Activated CD8-positive, alpha-beta T cell treated with anti-CD3 and anti-CD28 coated beads for 36 hours (primary cell): ENCODE measurements at regions not wholly inside any gene's neighbourhood (a gene's known extent, or its start where the extent isn't known, plus 50 kb on each side); places are given as distances from the start of the nearest gene placed in this dataset.

Source experiments
- ATAC-seq: fragments of 200-7000 bp; cut with Tn5 transposase; one replicate; pipeline ENCODE4 v1.10.0; 2021; ENCODE audit warnings: mild to moderate bottlenecking, moderate library complexity
- CTCF ChIA-PET: fragments of 350-600 bp; sonication (Branson Sonifier 250); formaldehyde crosslinking; loops from one replicate; lab custom pipeline; 2021; ENCODE audit warnings: antibody characterized with exemption; lab: Charles Lee
- POLR2A ChIA-PET: fragments of 350-600 bp; sonication (Branson Sonifier 250); formaldehyde crosslinking; loops from one replicate; lab custom pipeline; 2021; ENCODE audit warnings: antibody characterized with exemption; lab: Charles Lee
- DNase-seq: peaks from one replicate; pipeline ENCODE4 v3.0.0-alpha.2; 2020
- H3K27ac Mint-ChIP-seq: one replicate; pipeline ENCODE4 v1.8.0; 2021; ENCODE audit warnings: mild to moderate bottlenecking, mixed read lengths
- H3K27me3 Mint-ChIP-seq: one replicate; pipeline ENCODE4 v1.8.0; 2021; ENCODE audit warnings: mixed read lengths
- H3K36me3 Mint-ChIP-seq: one replicate; pipeline ENCODE4 v1.8.0; 2021; ENCODE audit warnings: low read depth, mixed read lengths
- H3K4me1 Mint-ChIP-seq: one replicate; pipeline ENCODE4 v1.8.0; 2021; ENCODE audit warnings: low read depth, mixed read lengths
- H3K4me3 Mint-ChIP-seq: one replicate; pipeline ENCODE4 v1.8.0; 2021; ENCODE audit warnings: mild to moderate bottlenecking, moderate library complexity, mixed read lengths
- H3K9me3 Mint-ChIP-seq: one replicate; pipeline ENCODE4 v1.8.0; 2021; ENCODE audit warnings: mixed read lengths
- intact Hi-C: fragments of 100-400 bp; cut with micrococcal nuclease; formaldehyde crosslinking; loops from one replicate; pipeline ENCODE4 v1.10.0; 2022
- TF ChIP-seq, protein P1 (sequence below): fragments of 200-600 bp; IDR thresholded peaks from one replicate; pipeline ENCODE4 v1.8.0; 2022; ENCODE audit warnings: antibody characterized with exemption, mild to moderate bottlenecking

DNA sequence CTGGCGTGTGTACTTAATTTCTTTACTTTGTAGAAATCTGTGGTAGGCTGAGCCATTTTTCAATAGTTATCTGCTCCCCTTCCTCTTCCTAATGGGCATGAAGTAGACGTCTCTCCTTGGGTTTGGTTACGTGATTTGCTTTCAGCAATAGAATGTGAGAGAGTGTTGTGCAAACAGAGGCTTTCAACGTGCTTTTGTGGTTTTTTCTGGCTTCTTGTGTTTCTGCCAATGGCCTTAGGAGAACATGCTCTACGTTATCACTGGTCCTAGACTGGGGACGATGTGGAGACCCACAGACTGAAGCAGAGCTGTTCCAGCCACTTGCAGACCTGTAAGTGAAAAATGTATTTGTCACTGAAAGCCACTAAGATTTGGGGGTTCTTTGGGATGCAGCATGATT, 107.2 kb upstream of the NPTX2 start:
- Mint-ChIP-seq H3K4me1 (no peaks in the 10 kb centered on the region), H3K36me3 (no peaks in the 10 kb centered on the region), H3K27ac (no peak overlapping the region), H3K4me3 (no peak overlapping the region), H3K27me3 (peaks cover 8% of the 10 kb centered on the region), H3K9me3 (no peaks in the 10 kb centered on the region)
- DNase-seq (no peak), ATAC-seq (no peak)
- TF ChIP-seq, protein P1, sequence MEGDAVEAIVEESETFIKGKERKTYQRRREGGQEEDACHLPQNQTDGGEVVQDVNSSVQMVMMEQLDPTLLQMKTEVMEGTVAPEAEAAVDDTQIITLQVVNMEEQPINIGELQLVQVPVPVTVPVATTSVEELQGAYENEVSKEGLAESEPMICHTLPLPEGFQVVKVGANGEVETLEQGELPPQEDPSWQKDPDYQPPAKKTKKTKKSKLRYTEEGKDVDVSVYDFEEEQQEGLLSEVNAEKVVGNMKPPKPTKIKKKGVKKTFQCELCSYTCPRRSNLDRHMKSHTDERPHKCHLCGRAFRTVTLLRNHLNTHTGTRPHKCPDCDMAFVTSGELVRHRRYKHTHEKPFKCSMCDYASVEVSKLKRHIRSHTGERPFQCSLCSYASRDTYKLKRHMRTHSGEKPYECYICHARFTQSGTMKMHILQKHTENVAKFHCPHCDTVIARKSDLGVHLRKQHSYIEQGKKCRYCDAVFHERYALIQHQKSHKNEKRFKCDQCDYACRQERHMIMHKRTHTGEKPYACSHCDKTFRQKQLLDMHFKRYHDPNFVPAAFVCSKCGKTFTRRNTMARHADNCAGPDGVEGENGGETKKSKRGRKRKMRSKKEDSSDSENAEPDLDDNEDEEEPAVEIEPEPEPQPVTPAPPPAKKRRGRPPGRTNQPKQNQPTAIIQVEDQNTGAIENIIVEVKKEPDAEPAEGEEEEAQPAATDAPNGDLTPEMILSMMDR: no peak
- ChIA-PET POLR2A (no interaction called here), CTCF (no interaction called here)
- intact Hi-C loops: no loop called here

DNA sequence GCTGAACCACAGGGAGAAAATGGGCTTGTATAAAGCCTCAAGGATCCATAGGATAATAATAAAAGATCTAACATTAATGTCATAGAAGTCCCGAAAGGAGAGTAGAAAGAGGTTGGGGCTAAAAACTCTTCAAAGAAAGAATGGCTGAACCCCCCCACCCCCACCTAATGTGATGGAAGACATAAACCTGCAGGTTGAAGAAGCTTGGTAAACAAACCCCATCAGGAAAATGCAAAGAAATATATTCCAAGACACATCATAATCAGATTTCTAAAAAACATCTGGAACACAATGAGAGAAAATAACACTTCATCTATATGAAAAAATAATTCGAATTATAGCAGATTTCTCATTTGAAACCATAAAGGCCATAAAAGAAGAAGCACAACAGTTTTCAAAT, 105.6 kb upstream of the BAIAP2L1 start:
- POLR2A ChIA-PET: no interaction called here
- intact Hi-C loops: no loop called here
- Mint-ChIP-seq H3K27ac (no peak overlapping the region), H3K4me3 (no peak overlapping the region), H3K36me3 (no peaks in the 10 kb centered on the region), H3K27me3 (peaks cover 8% of the 10 kb centered on the region), H3K4me1 (peaks cover 2% of the 10 kb centered on the region), H3K9me3 (peaks cover 2% of the 10 kb centered on the region)
- CTCF ChIA-PET: no interaction called here
- DNase-seq (no peak), ATAC-seq (no peak)
- TF ChIP-seq, protein P1: no peak

DNA sequence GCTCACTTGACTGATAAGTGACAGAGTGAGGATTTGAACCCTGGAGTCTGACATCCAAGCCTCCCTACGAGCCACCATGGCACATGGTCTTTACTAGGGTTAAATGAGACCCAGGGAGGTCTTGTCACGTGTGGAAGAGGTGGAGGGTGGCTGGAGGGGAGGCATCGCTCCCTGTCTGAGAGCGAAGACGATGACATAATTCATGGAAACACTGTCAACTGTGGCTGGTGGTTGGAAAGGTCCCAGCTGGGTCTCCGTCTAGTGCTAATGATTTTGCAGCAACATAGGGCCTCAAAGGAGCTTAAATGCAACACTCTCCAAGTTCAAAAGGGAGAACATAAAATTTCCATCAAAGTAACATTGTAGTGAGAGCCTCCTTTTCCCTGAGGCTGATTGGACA, 99.9 kb upstream of the BAIAP2L1 start:
- TF ChIP-seq, protein P1: no peak
- H3K36me3 Mint-ChIP-seq: no peaks in the 10 kb centered on the region
- intact Hi-C loops: no loop called here
- peaks cover 3% of the 10 kb centered on the region for H3K27me3 Mint-ChIP-seq
- ATAC-seq (no peak), DNase-seq (no peak)
- H3K4me1 Mint-ChIP-seq: peaks cover 2% of the 10 kb centered on the region
- peaks cover 12% of the 10 kb centered on the region for H3K9me3 Mint-ChIP-seq
- ChIA-PET POLR2A (no interaction called here), CTCF (no interaction called here)
- H3K27ac Mint-ChIP-seq: no peak overlapping the region
- no peak overlapping the region for H3K4me3 Mint-ChIP-seq

DNA sequence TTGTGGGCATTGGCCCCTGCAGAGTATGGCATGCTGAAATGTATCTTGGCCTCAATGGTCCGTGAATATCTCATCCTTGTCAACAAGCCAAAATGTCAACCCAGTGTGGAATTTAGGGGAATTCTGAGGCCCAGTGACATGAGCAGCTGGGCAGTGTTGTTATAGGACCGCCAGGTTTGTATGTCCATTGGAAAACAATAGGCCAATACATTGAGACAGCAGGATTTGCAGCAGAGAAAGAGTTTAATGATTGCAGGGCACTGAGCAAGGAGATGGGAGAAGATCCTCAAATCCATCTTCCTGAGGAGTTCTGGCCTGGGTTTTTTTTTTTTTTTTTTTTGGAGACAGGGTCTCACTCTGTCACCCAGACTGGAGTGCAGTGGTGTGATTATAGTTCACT, 95.7 kb upstream of the BAIAP2L1 start:
- Mint-ChIP-seq H3K4me1 (no peaks in the 10 kb centered on the region), H3K36me3 (no peaks in the 10 kb centered on the region), H3K9me3 (peaks cover 12% of the 10 kb centered on the region), H3K27ac (no peak overlapping the region), H3K27me3 (no peaks in the 10 kb centered on the region), H3K4me3 (no peak overlapping the region)
- DNase-seq: no peak
- POLR2A ChIA-PET: no interaction called here
- TF ChIP-seq, protein P1: no peak
- ATAC-seq: no peak
- intact Hi-C loops: no loop called here
- CTCF ChIA-PET: no interaction called here

DNA sequence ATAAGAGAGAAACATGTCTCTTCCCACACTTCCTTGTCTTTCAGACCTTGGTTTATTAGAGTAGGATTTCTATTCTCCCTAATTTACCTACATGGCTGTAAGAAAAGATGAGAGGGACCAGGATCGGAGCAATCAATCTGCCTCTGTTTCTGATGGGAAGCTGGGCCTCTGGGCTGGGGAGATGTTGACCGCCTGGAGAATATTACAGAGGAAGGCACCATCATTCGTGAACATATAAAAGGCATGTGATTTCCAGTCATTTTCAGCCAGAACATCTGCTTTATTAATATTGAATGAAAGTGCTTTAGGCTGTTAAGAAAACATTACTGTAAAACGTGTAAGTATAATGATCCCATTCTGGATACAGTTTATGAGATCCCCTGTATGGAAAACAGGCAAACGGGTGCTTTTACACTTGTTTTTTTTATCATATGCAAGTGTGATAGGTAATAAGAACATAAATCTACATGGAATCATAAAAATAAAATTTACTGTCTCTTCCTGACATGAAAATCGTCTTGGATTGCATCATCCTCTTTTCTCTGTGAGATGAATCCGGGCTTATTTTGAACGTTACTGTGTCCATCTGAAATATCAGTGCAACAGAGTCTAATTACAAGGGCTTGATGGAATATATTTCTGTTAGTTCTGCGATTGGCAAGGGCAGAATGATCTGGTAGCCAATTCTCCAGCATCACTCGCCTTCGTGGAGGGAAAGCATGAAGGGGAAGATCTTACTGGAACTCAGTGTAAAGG, 94.5 kb upstream of the BAIAP2L1 start:
- Mint-ChIP-seq H3K4me1 (no peaks in the 10 kb centered on the region), H3K9me3 (peaks cover 12% of the 10 kb centered on the region), H3K36me3 (no peaks in the 10 kb centered on the region), H3K4me3 (no peak overlapping the region), H3K27ac (no peak overlapping the region), H3K27me3 (no peaks in the 10 kb centered on the region)
- intact Hi-C loops: no loop called here
- ChIA-PET CTCF (no interaction called here), POLR2A (no interaction called here)
- TF ChIP-seq, protein P1: no peak
- no peak for DNase-seq
- no peak for ATAC-seq
